A549 (cell line): ENCODE measurements at regions not wholly inside any gene's neighbourhood (a gene's known extent, or its start where the extent isn't known, plus 50 kb on each side); places are given as distances from the start of the nearest gene placed in this dataset.

ENCODE experiments used
- ATAC-seq, 2 experiments: fragments of 200-7000 bp in 1 of 2; fragments of >200 bp in 1 of 2; cut with Nextera tagmentation in 1 of 2; cut with Tn5 transposase in 1 of 2; 3 replicates each; pipeline versions ENCODE4 v1.8.0 to v1.9.1; 2018 to 2020; ENCODE audit warnings: mild to moderate bottlenecking in 1 of 2, moderate library complexity in 1 of 2
- CTCF ChIA-PET: fragments of 300-600 bp; sonication (Branson Sonifier 250); formaldehyde crosslinking; extraction: SDS; loops from one replicate; lab custom pipeline; 2021; ENCODE audit warnings: antibody characterized with exemption, inconsistent platforms; lab: Yijun Ruan, JAX
- POLR2A ChIA-PET: fragments of 350-600 bp; formaldehyde crosslinking; extraction: SDS; loops from one replicate; lab custom pipeline; 2021; ENCODE audit warnings: antibody characterized with exemption, inconsistent platforms; lab: Yijun Ruan, JAX
- DNase-seq, 2 experiments: peaks; one replicate each; pipeline versions ENCODE4 v3.0.0 to v3.0.0-alpha.2; 2011 to 2016; ENCODE audit warnings: low read depth in 1 of 2, low spot score in 1 of 2
- FAIRE-seq: peaks from 2 replicates; lab custom pipeline; 2011; peaks lifted over from hg19 to GRCh38; lab: Jason Lieb, UNC
- H3K27ac ChIP-seq, 2 experiments: fragments of >200 bp; sonication (Bioruptor Twin); formaldehyde crosslinking; 3 replicates each; pipeline ENCODE4 v1.5.1; 2016 to 2017
- H3K4me1 ChIP-seq: fragments of >200 bp; sonication (Bioruptor Twin); formaldehyde crosslinking; 3 replicates; pipeline ENCODE4 v1.6.1; 2016
- H3K4me2 ChIP-seq: fragments of >200 bp; sonication (Bioruptor Twin); formaldehyde crosslinking; 3 replicates; pipeline ENCODE4 v1.6.1; 2016
- H3K4me3 ChIP-seq: fragments of >200 bp; sonication (Bioruptor Twin); formaldehyde crosslinking; 3 replicates; pipeline ENCODE4 v1.5.1; 2016
- H3K9me3 ChIP-seq: fragments of >200 bp; sonication (Bioruptor Twin); formaldehyde crosslinking; 3 replicates; pipeline ENCODE4 v1.6.1; 2016
- ATOH8 ChIP-seq: fragments of 250-450 bp; sonication (Bioruptor Pico); IDR thresholded peaks from 2 replicates; pipeline ENCODE4 v1.5.0; 2020; ENCODE audit warnings: low read depth, mild to moderate bottlenecking, moderate library complexity
- BCL3 ChIP-seq: fragments of >200 bp; sonication (Bioruptor Twin); formaldehyde crosslinking; IDR thresholded peaks from 3 replicates; pipeline ENCODE4 v1.6.1; 2016
- BHLHE40 ChIP-seq: IDR thresholded peaks from 2 replicates; pipeline ENCODE4 v1.6.1; 2012; ENCODE audit warnings: low read depth, low read length, inconsistent platforms
- CBX2 ChIP-seq: fragments of 200-600 bp; sonication (generic); IDR thresholded peaks from 2 replicates; pipeline ENCODE4 v1.6.1; 2016; ENCODE audit warnings: low read depth, mild to moderate bottlenecking, borderline replicate concordance
- CBX8 ChIP-seq: fragments of 200-600 bp; sonication (generic); IDR thresholded peaks from 2 replicates; pipeline ENCODE4 v1.6.1; 2016
- CTCF ChIP-seq: fragments of >200 bp; sonication (Bioruptor Twin); formaldehyde crosslinking; IDR thresholded peaks from 3 replicates; pipeline ENCODE4 v1.5.1; 2016
- EHMT2 ChIP-seq: fragments of 200-600 bp; sonication (generic); IDR thresholded peaks from 2 replicates; pipeline ENCODE4 v1.6.1; 2016; ENCODE audit warnings: antibody characterized with exemption, low read depth, mild to moderate bottlenecking, moderate library complexity
- EP300 ChIP-seq, 2 experiments: fragments of >200 bp; sonication (Bioruptor Twin); formaldehyde crosslinking; IDR thresholded peaks; 2 replicates in 1 of 2; 3 replicates in 1 of 2; pipeline ENCODE4 v1.6.1; 2016 to 2017
- FOSB ChIP-seq: fragments of 250-450 bp; sonication (Bioruptor Pico); IDR thresholded peaks from 2 replicates; pipeline ENCODE4 v1.5.0; 2020; ENCODE audit warnings: mild to moderate bottlenecking, moderate library complexity
- HEYL ChIP-seq: fragments of 250-450 bp; sonication (Bioruptor Pico); IDR thresholded peaks from 2 replicates; pipeline ENCODE4 v1.8.0; 2021; ENCODE audit warnings: mild to moderate bottlenecking, moderate library complexity
- HOXB5 ChIP-seq: fragments of 250-450 bp; sonication (Bioruptor Pico); IDR thresholded peaks from 2 replicates; pipeline ENCODE4 v1.5.0; 2020; ENCODE audit warnings: mild to moderate bottlenecking, moderate library complexity
- JUN ChIP-seq, 2 experiments: fragments of >200 bp; sonication (Bioruptor Twin); formaldehyde crosslinking; IDR thresholded peaks; 2 replicates in 1 of 2; 3 replicates in 1 of 2; pipeline ENCODE4 v1.6.1; 2016 to 2017
- JUNB ChIP-seq: fragments of >200 bp; sonication (Bioruptor Twin); formaldehyde crosslinking; IDR thresholded peaks from 2 replicates; pipeline ENCODE4 v1.6.1; 2016
- KDM1A ChIP-seq: fragments of 200-600 bp; sonication (generic); IDR thresholded peaks from 2 replicates; pipeline ENCODE4 v1.6.1; 2016; ENCODE audit warnings: low read depth, mild to moderate bottlenecking
- KDM5A ChIP-seq: fragments of 200-600 bp; sonication (generic); IDR thresholded peaks from 2 replicates; pipeline ENCODE4 v1.6.1; 2016; ENCODE audit warnings: antibody characterized with exemption, mild to moderate bottlenecking
- MAFK ChIP-seq: fragments of 450-650 bp; IDR thresholded peaks from 2 replicates; pipeline ENCODE4 v1.6.1; 2014; ENCODE audit not compliant: partially characterized antibody
- MAZ ChIP-seq: fragments of 150-350 bp; IDR thresholded peaks from 2 replicates; pipeline ENCODE4 v1.6.1; 2014; ENCODE audit warnings: antibody characterized with exemption, low read depth, low read length, borderline replicate concordance
- MYC ChIP-seq: IDR thresholded peaks from 2 replicates; pipeline ENCODE4 v1.6.1; 2012; ENCODE audit warnings: mild to moderate bottlenecking, inconsistent platforms, low read length, improper control_type of control experiment, borderline replicate concordance
- PHF8 ChIP-seq: fragments of 200-600 bp; sonication (generic); IDR thresholded peaks from 2 replicates; pipeline ENCODE4 v1.6.1; 2016; ENCODE audit warnings: low read depth, mild to moderate bottlenecking, antibody characterized with exemption, moderate library complexity, borderline replicate concordance
- POLR2A ChIP-seq: IDR thresholded peaks from 2 replicates; pipeline ENCODE4 v1.6.1; 2012; ENCODE audit warnings: mild to moderate bottlenecking, low read length
- POLR2AphosphoS2 ChIP-seq: conservative IDR thresholded peaks from 2 replicates; pipeline ENCODE4 v1.6.1; 2012; ENCODE audit warnings: low read length, improper control_type of control experiment, inconsistent platforms
- RAD21 ChIP-seq, 2 experiments: fragments of >200 bp in 1 of 2; sonication (Bioruptor Twin) in 1 of 2; formaldehyde crosslinking in 1 of 2; IDR thresholded peaks in 1 of 2; conservative IDR thresholded peaks in 1 of 2; 2 replicates in 1 of 2; 3 replicates in 1 of 2; pipeline ENCODE4 v1.6.1; 2012 to 2018; ENCODE audit warnings: inconsistent platforms in 1 of 2
- RNF2 ChIP-seq: fragments of 200-600 bp; sonication (generic); IDR thresholded peaks from 2 replicates; pipeline ENCODE4 v1.6.1; 2016; ENCODE audit warnings: low read depth, mild to moderate bottlenecking, antibody characterized with exemption, moderate library complexity, borderline replicate concordance
- SMC3 ChIP-seq: fragments of >200 bp; sonication (Bioruptor Twin); formaldehyde crosslinking; IDR thresholded peaks from 3 replicates; pipeline ENCODE4 v1.6.1; 2018; ENCODE audit warnings: inconsistent platforms
- USF2 ChIP-seq: fragments of 450-650 bp; IDR thresholded peaks from 2 replicates; pipeline ENCODE4 v1.6.1; 2014; ENCODE audit warnings: antibody characterized with exemption
- ZSCAN20 ChIP-seq: fragments of 250-450 bp; sonication (Bioruptor Pico); IDR thresholded peaks from 2 replicates; pipeline ENCODE4 v1.8.0; 2022; ENCODE audit warnings: mild to moderate bottlenecking, moderate library complexity
- WGBS: methylation state at CpG from one replicate; pipeline ENCODE4 v1.1.6; 2017; ENCODE audit errors: missing lambda C conversion rate; 5-methylcytosine and 5-hydroxymethylcytosine counted together

- Histone ChIP-seq H3K9me3 (no peaks in the 10 kb centered on the region), H3K4me3 (no peak overlapping the region), H3K4me1 (no peaks in the 10 kb centered on the region), H3K27ac (no peak overlapping the region), H3K4me2 (no peak overlapping the region)
- WGBS = 3% methylated on average over 5 of the region's 9 CpGs
- CTCF ChIA-PET = no interaction called here
- FAIRE-seq (no peak), DNase-seq (no peak), ATAC-seq (no peak)
- TF ChIP-seq CBX2 (no peak), SMC3 (no peak), MAZ (no peak), FOSB (CRISPR knock-in tag) (no peak), PHF8 (no peak), RAD21 (conservative IDR thresholded peaks at IDR 0.05 in 1 of 2, IDR thresholded peaks at IDR 0.05 in 1 of 2) (no peak), USF2 (no peak), JUNB (no peak), KDM5A (no peak), POLR2AphosphoS2 (no peak), JUN (IDR thresholded peaks at IDR 0.05) (no peak), CBX8 (no peak), HEYL (CRISPR knock-in tag) (no peak), ATOH8 (CRISPR knock-in tag) (no peak), MYC (no peak)
- POLR2A ChIA-PET = no interaction called here
Measured at GRCh38 chr10:129244757-129245156, 222.3 kb upstream of the MGMT start.

- no peaks in the 10 kb centered on the region for H3K9me3 ChIP-seq
- no peaks in the 10 kb centered on the region for H3K4me1 ChIP-seq
- no peak for ATAC-seq
- 31% methylated on average over 12 of the region's 12 CpGs for whole genome bisulfite sequencing
- H3K27ac ChIP-seq = no peak overlapping the region
- H3K4me3 ChIP-seq = no peak overlapping the region
- TF ChIP-seq PHF8 = no peak
- TF ChIP-seq SMC3 = no peak
- FAIRE-seq = no peak
- ChIA-PET POLR2A (no interaction called here), CTCF (no interaction called here)
- no peak overlapping the region for H3K4me2 ChIP-seq
- DNase-seq = no peak
Measured at GRCh38 chr10:129253161-129253864, 213.7 kb upstream of the MGMT start.

- no peak overlapping the region for H3K4me2 ChIP-seq
- POLR2A ChIA-PET = no interaction called here
- FAIRE-seq (no peak), DNase-seq (no peak), ATAC-seq (no peak)
- H3K27ac ChIP-seq = no peak overlapping the region
- CTCF ChIA-PET = no interaction called here
- H3K9me3 ChIP-seq = no peaks in the 10 kb centered on the region
- H3K4me3 ChIP-seq = no peak overlapping the region
- WGBS = 8% methylated on average over 7 of the region's 7 CpGs
- H3K4me1 ChIP-seq = no peaks in the 10 kb centered on the region
- TF ChIP-seq KDM1A (no peak), FOSB (CRISPR knock-in tag) (no peak), BCL3 (no peak), EHMT2 (no peak), EP300 (IDR thresholded peaks at IDR 0.05) (no peak), KDM5A (no peak), ZSCAN20 (CRISPR knock-in tag) (no peak), ATOH8 (CRISPR knock-in tag) (no peak), MAFK (no peak), JUN (IDR thresholded peaks at IDR 0.05) (no peak), CBX2 (no peak), BHLHE40 (no peak), RNF2 (no peak), POLR2A (no peak), HOXB5 (CRISPR knock-in tag) (no peak), PHF8 (no peak), MYC (no peak), CTCF (no peak)
Measured at GRCh38 chr10:129253865-129254179, 213.2 kb upstream of the MGMT start.
